HFF-Myc (cell line): ENCODE measurements at regions not wholly inside any gene's neighbourhood (a gene's known extent, or its start where the extent isn't known, plus 50 kb on each side); places are given as distances from the start of the nearest gene placed in this dataset.

ENCODE experiments used
- DNase-seq: peaks from one replicate; pipeline ENCODE4 v3.0.0-alpha.2; 2011; ENCODE audit warnings: low read depth; ENCODE audit errors: extremely low read depth
- H3K4me3 ChIP-seq: replicated peaks from 2 replicates; pipeline ENCODE4 v1.5.1; 2011; ENCODE audit warnings: low read depth, mild to moderate bottlenecking, control low read depth, low read length
- TF ChIP-seq, protein P1 (sequence below): IDR thresholded peaks from 2 replicates; pipeline ENCODE4 v1.5.1; 2012; ENCODE audit warnings: mild to moderate bottlenecking, low read depth, low read length, control low read depth; ENCODE audit errors: missing control alignments

GRCh38 chr7:68267486-68267885 lies 1270.9 kb downstream of the TYW1 start:
- DNase-seq, result no peak
- no peak overlapping the region for H3K4me3 ChIP-seq
- TF ChIP-seq, protein P1, sequence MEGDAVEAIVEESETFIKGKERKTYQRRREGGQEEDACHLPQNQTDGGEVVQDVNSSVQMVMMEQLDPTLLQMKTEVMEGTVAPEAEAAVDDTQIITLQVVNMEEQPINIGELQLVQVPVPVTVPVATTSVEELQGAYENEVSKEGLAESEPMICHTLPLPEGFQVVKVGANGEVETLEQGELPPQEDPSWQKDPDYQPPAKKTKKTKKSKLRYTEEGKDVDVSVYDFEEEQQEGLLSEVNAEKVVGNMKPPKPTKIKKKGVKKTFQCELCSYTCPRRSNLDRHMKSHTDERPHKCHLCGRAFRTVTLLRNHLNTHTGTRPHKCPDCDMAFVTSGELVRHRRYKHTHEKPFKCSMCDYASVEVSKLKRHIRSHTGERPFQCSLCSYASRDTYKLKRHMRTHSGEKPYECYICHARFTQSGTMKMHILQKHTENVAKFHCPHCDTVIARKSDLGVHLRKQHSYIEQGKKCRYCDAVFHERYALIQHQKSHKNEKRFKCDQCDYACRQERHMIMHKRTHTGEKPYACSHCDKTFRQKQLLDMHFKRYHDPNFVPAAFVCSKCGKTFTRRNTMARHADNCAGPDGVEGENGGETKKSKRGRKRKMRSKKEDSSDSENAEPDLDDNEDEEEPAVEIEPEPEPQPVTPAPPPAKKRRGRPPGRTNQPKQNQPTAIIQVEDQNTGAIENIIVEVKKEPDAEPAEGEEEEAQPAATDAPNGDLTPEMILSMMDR, result no peak

GRCh38 chr7:68269405-68269804 lies 1272.8 kb downstream of the TYW1 start:
- DNase-seq, result no peak
- no peak overlapping the region for H3K4me3 ChIP-seq
- TF ChIP-seq, protein P1, result no peak

GRCh38 chr7:68272507-68272906 lies 1275.9 kb downstream of the TYW1 start:
- H3K4me3 ChIP-seq, result no peak overlapping the region
- TF ChIP-seq, protein P1, result no peak
- DNase-seq, result no peak

GRCh38 chr7:68276725-68277124 lies 1280.1 kb downstream of the TYW1 start:
- no peak for DNase-seq
- no peak overlapping the region for H3K4me3 ChIP-seq
- TF ChIP-seq, protein P1, result no peak

- TF ChIP-seq, protein P1, result no peak
- no peak for DNase-seq
- H3K4me3 ChIP-seq, result no peak overlapping the region
Observed at GRCh38 chr7:68279827-68280400, 1283.3 kb downstream of the TYW1 start.

- no peak overlapping the region for H3K4me3 ChIP-seq
- TF ChIP-seq, protein P1, result no peak
- DNase-seq, result no peak
Observed at GRCh38 chr7:68280931-68281330, 1284.3 kb downstream of the TYW1 start.

- TF ChIP-seq, protein P1, result no peak
- DNase-seq, result no peak
- no peak overlapping the region for H3K4me3 ChIP-seq
Observed at GRCh38 chr7:68288144-68288593, 1291.5 kb downstream of the TYW1 start.
